Osteocyte (in vitro differentiated cells): ENCODE measurements at regions not wholly inside any gene's neighbourhood (a gene's known extent, or its start where the extent isn't known, plus 50 kb on each side); places are given as distances from the start of the nearest gene placed in this dataset.

Experiments
- DNase-seq: peaks from one replicate; pipeline ENCODE4 v3.0.0; 2021; ENCODE audit warnings: mixed read lengths; ENCODE audit not compliant: unreplicated experiment; ENCODE audit errors: extremely low spot score
- H3K27ac Mint-ChIP-seq: one replicate; pipeline ENCODE4 v1.8.0; 2021; ENCODE audit warnings: mild to moderate bottlenecking, mixed read lengths; ENCODE audit not compliant: unreplicated experiment
- H3K27me3 Mint-ChIP-seq: one replicate; pipeline ENCODE4 v1.8.0; 2021; ENCODE audit warnings: mixed read lengths; ENCODE audit not compliant: unreplicated experiment
- H3K36me3 Mint-ChIP-seq: one replicate; pipeline ENCODE4 v1.8.0; 2021; ENCODE audit warnings: mixed read lengths; ENCODE audit not compliant: unreplicated experiment
- H3K4me1 Mint-ChIP-seq: one replicate; pipeline ENCODE4 v1.8.0; 2021; ENCODE audit warnings: mixed read lengths; ENCODE audit not compliant: unreplicated experiment
- H3K4me3 Mint-ChIP-seq: one replicate; pipeline ENCODE4 v1.8.0; 2021; ENCODE audit warnings: mild to moderate bottlenecking, moderate library complexity, mixed read lengths; ENCODE audit not compliant: unreplicated experiment
- H3K9me3 Mint-ChIP-seq: one replicate; pipeline ENCODE4 v1.8.0; 2021; ENCODE audit warnings: mixed read lengths; ENCODE audit not compliant: unreplicated experiment
- CTCF ChIP-seq: fragments of 200-600 bp; sonication (generic); IDR thresholded peaks from 2 replicates; pipeline ENCODE4 v1.5.0; 2021; ENCODE audit warnings: antibody characterized with exemption, mild to moderate bottlenecking, moderate library complexity

GRCh38 chr5:5043346-5043745 lies 96.8 kb upstream of the ADAMTS16 start:
- Mint-ChIP-seq H3K4me1 (no peaks in the 10 kb centered on the region), H3K27ac (no peak overlapping the region), H3K36me3 (no peaks in the 10 kb centered on the region), H3K27me3 (no peaks in the 10 kb centered on the region), H3K9me3 (peaks cover 7% of the 10 kb centered on the region), H3K4me3 (no peak overlapping the region)
- no peak for TF ChIP-seq CTCF
- DNase-seq, result no peak

- H3K4me1 Mint-ChIP-seq, result no peaks in the 10 kb centered on the region
- no peak overlapping the region for H3K4me3 Mint-ChIP-seq
- H3K9me3 Mint-ChIP-seq, result no peaks in the 10 kb centered on the region
- H3K27ac Mint-ChIP-seq, result no peak overlapping the region
- DNase-seq, result no peak
- no peaks in the 10 kb centered on the region for H3K36me3 Mint-ChIP-seq
- no peaks in the 10 kb centered on the region for H3K27me3 Mint-ChIP-seq
- TF ChIP-seq CTCF, result no peak
Measured at GRCh38 chr5:5044247-5044840, 95.8 kb upstream of the ADAMTS16 start.

- no peaks in the 10 kb centered on the region for H3K4me1 Mint-ChIP-seq
- no peak overlapping the region for H3K4me3 Mint-ChIP-seq
- no peaks in the 10 kb centered on the region for H3K27me3 Mint-ChIP-seq
- no peak for DNase-seq
- no peak for TF ChIP-seq CTCF
- H3K27ac Mint-ChIP-seq, result no peak overlapping the region
- no peaks in the 10 kb centered on the region for H3K36me3 Mint-ChIP-seq
- no peaks in the 10 kb centered on the region for H3K9me3 Mint-ChIP-seq
Measured at GRCh38 chr5:5046680-5047502, 93.2 kb upstream of the ADAMTS16 start.

GRCh38 chr5:5050801-5051200 lies 89.3 kb upstream of the ADAMTS16 start:
- Mint-ChIP-seq H3K9me3 (no peaks in the 10 kb centered on the region), H3K4me3 (no peak overlapping the region), H3K27ac (no peak overlapping the region), H3K4me1 (no peaks in the 10 kb centered on the region), H3K27me3 (no peaks in the 10 kb centered on the region), H3K36me3 (no peaks in the 10 kb centered on the region)
- TF ChIP-seq CTCF, result no peak
- no peak for DNase-seq

GRCh38 chr5:5055712-5056111 lies 84.4 kb upstream of the ADAMTS16 start:
- Mint-ChIP-seq H3K9me3 (no peaks in the 10 kb centered on the region), H3K27me3 (no peaks in the 10 kb centered on the region), H3K4me1 (no peaks in the 10 kb centered on the region), H3K36me3 (no peaks in the 10 kb centered on the region), H3K27ac (no peak overlapping the region), H3K4me3 (no peak overlapping the region)
- DNase-seq, result no peak
- no peak for TF ChIP-seq CTCF
